ENCODE measurements at regions not wholly inside any gene's neighbourhood (a gene's known extent, or its start where the extent isn't known, plus 50 kb on each side); places are given as distances from the start of the nearest gene placed in this dataset.

DNA sequence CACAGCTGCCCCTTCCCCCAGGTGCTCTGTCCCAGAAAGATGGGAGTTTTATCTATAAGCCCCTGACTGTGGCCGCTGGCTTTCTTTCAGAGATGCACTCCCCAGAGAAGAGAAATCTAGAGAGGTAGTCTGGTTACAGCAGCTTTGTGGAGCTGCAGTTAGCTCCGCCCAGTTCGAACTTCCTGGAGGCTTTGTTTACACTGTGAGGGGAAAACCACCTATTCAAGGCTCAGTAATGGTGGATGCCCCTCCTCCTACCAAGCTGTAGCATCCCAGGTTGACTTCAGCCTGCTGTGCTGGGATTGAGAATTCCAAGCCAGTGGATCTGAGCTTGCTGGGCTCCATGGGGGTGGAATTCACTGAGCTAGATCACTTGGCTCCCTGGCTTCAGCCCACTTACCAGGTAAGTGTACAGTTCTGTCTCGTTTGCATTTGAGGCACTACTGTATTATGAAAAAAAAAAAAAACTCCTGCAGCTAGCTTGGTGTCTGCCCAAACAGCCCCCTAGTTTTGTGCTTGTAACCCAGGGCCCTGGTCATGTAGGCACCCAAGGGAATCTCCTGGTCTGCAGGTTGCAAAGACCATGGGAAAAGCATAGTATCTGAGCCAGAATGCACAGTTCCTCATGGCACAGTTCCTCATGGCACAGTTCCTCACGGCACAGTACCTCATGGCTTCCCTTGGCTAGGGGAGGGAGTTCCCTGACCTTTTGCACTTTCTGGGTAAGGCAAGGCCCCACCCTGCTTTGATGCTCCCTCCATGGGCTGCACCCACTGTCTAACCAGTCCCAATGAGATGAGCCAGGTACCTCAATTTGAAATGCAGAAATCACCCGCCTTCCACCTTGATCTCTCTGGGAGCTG is 275.0 kb downstream of the CENPW start:
- 85% methylated on average over 6 of the region's 6 CpGs for WGBS (ENCODE audit: insufficient coverage)
- H3K4me1 Mint-ChIP-seq, result no peaks in the 10 kb centered on the region
- intact Hi-C loops (cut with micrococcal nuclease), result no loop called here
- H3K36me3 ChIP-seq (ENCODE audit: control insufficient read depth, insufficient read depth, low read length), result no peaks in the 10 kb centered on the region
- peaks cover 17% of the 10 kb centered on the region for H3K36me3 Mint-ChIP-seq
- no peak overlapping the region for H3K4me3 ChIP-seq (ENCODE audit: low read length)
- no peaks in the 10 kb centered on the region for H3K27me3 ChIP-seq (ENCODE audit: control insufficient read depth, insufficient read depth, low read length)
- DNase-seq (no peak), ATAC-seq (no peak)
- H3K27me3 Mint-ChIP-seq (ENCODE audit: low read depth in 2 of 2), result no peaks in the 10 kb centered on the region
- H3K9me3 Mint-ChIP-seq, result peaks cover 12 to 21% of the 10 kb centered on the region in 2 donors
- H3K27ac Mint-ChIP-seq, result no peak overlapping the region
- H3K4me3 Mint-ChIP-seq, result no peak overlapping the region
- peaks cover 10% of the 10 kb centered on the region for H3K9me3 ChIP-seq (ENCODE audit: control insufficient read depth, insufficient read depth, low read length)
- H3K27ac ChIP-seq (ENCODE audit: low read length), result no peak overlapping the region
- H3K4me1 ChIP-seq (ENCODE audit: control insufficient read depth, insufficient read depth, low read length), result no peaks in the 10 kb centered on the region
- TF ChIP-seq CTCF (IDR thresholded peaks at IDR 0.05), result no peak

- H3K4me1 ChIP-seq (ENCODE audit: control insufficient read depth, insufficient read depth, low read length), result no peaks in the 10 kb centered on the region
- no peak overlapping the region for H3K4me3 ChIP-seq (ENCODE audit: low read length)
- ATAC-seq (no peak), DNase-seq (no peak)
- H3K36me3 Mint-ChIP-seq, result peaks cover 13% of the 10 kb centered on the region
- no peaks in the 10 kb centered on the region for H3K27me3 Mint-ChIP-seq (ENCODE audit: low read depth in 2 of 2)
- no peak for TF ChIP-seq CTCF (IDR thresholded peaks at IDR 0.05)
- H3K27ac ChIP-seq (ENCODE audit: low read length), result no peak overlapping the region
- 60% methylated on average over 2 of the region's 2 CpGs for WGBS (ENCODE audit: insufficient coverage)
- no peaks in the 10 kb centered on the region for H3K36me3 ChIP-seq (ENCODE audit: control insufficient read depth, insufficient read depth, low read length)
- no peak overlapping the region for H3K27ac Mint-ChIP-seq
- H3K9me3 ChIP-seq (ENCODE audit: control insufficient read depth, insufficient read depth, low read length), result peaks cover 10% of the 10 kb centered on the region
- H3K4me3 Mint-ChIP-seq, result no peak overlapping the region
- no peaks in the 10 kb centered on the region for H3K27me3 ChIP-seq (ENCODE audit: control insufficient read depth, insufficient read depth, low read length)
- no peaks in the 10 kb centered on the region for H3K4me1 Mint-ChIP-seq
- H3K9me3 Mint-ChIP-seq, result peaks cover 13 to 14% of the 10 kb centered on the region in 2 donors
- intact Hi-C loops (cut with micrococcal nuclease), result no loop called here
These were observed 277.0 kb downstream of the CENPW start for GRCh38 chr6:126616866-126617265.

- H3K27me3 Mint-ChIP-seq (ENCODE audit: low read depth in 2 of 2), result no peaks in the 10 kb centered on the region
- peaks cover 5 to 6% of the 10 kb centered on the region in 2 donors for H3K9me3 Mint-ChIP-seq
- H3K4me3 ChIP-seq (ENCODE audit: low read length), result no peak overlapping the region
- no peaks in the 10 kb centered on the region for H3K4me1 Mint-ChIP-seq
- intact Hi-C loops (cut with micrococcal nuclease), result no loop called here
- no peaks in the 10 kb centered on the region for H3K27me3 ChIP-seq (ENCODE audit: control insufficient read depth, insufficient read depth, low read length)
- no peaks in the 10 kb centered on the region for H3K36me3 ChIP-seq (ENCODE audit: control insufficient read depth, insufficient read depth, low read length)
- no CpG with 5 or more reads among the region's 1 CpG for WGBS (ENCODE audit: insufficient coverage)
- H3K9me3 ChIP-seq (ENCODE audit: control insufficient read depth, insufficient read depth, low read length), result peaks cover 10% of the 10 kb centered on the region
- ATAC-seq (no peak), DNase-seq (no peak)
- no peak overlapping the region for H3K4me3 Mint-ChIP-seq
- H3K27ac ChIP-seq (ENCODE audit: low read length), result no peak overlapping the region
- no peak overlapping the region for H3K27ac Mint-ChIP-seq
- H3K36me3 Mint-ChIP-seq, result peaks cover 2% of the 10 kb centered on the region
- no peaks in the 10 kb centered on the region for H3K4me1 ChIP-seq (ENCODE audit: control insufficient read depth, insufficient read depth, low read length)
- TF ChIP-seq CTCF (IDR thresholded peaks at IDR 0.05), result no peak
These were observed 278.9 kb downstream of the CENPW start for GRCh38 chr6:126618639-126619343.
